ENCODE measurements at regions not wholly inside any gene's neighbourhood (a gene's known extent, or its start where the extent isn't known, plus 50 kb on each side); places are given as distances from the start of the nearest gene placed in this dataset.

DNA sequence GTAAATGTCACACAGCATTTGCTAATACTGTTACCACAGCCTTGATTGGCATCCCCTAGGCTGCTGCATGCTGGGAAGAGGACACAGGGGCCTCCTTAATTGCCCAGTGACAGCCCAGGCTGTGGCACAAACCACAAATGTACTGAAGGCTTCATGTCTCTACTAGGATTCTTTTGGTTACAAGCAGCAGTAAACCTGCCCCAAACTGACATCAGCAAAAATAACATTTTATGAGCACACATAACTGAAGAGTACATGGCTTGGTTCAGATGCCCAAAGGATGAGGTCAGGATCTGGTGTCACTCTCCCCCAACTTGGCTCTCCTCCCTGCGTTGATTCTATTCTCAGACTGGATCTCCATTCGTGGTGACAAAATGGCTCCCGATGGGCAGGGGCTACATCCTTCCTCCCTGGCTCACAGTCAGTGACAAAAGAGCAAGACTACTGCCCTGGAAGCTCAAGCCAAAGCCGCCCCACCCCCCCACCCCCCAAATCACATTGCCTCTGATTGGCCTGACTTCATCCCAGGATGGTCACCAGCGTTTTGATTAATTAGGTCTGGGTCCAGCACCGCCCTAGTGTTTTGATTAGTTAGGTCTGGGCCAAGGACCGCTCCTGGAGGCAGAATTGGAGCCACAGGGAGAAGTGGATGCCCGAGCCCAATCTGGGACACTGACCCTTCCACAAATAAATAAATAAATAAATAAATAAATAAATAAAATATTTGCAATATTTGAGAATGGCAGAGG, 180.5 kb upstream of the RBPJ start:
- Histone ChIP-seq H3K27me3 (no peaks in the 10 kb centered on the region), H3K27ac (peak overlapping the region in 3 of 4 donors; percentile 13 to 65 (median 63)), H3K9me3 (no peaks in the 10 kb centered on the region), H3K36me3 (no peaks in the 10 kb centered on the region), H3K4me3 (no peak overlapping the region), H3K4me1 (peaks cover 0 to 27% (median 2%) of the 10 kb centered on the region in 4 donors)
- WGBS, 2 donors = 84 to 87% methylated on average over 8 of the region's 8 CpGs
- TF ChIP-seq POLR2A (IDR thresholded peaks at IDR 0.05) (no peak), EP300 (IDR thresholded peaks at IDR 0.05) (no peak)
- TF ChIP-seq, protein P1, sequence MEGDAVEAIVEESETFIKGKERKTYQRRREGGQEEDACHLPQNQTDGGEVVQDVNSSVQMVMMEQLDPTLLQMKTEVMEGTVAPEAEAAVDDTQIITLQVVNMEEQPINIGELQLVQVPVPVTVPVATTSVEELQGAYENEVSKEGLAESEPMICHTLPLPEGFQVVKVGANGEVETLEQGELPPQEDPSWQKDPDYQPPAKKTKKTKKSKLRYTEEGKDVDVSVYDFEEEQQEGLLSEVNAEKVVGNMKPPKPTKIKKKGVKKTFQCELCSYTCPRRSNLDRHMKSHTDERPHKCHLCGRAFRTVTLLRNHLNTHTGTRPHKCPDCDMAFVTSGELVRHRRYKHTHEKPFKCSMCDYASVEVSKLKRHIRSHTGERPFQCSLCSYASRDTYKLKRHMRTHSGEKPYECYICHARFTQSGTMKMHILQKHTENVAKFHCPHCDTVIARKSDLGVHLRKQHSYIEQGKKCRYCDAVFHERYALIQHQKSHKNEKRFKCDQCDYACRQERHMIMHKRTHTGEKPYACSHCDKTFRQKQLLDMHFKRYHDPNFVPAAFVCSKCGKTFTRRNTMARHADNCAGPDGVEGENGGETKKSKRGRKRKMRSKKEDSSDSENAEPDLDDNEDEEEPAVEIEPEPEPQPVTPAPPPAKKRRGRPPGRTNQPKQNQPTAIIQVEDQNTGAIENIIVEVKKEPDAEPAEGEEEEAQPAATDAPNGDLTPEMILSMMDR (IDR thresholded peaks at IDR 0.05) = no peak
- DNase-seq (ENCODE audit: low spot score in 2 of 2) = peak in 1 of 2 donors; percentile 14

DNA sequence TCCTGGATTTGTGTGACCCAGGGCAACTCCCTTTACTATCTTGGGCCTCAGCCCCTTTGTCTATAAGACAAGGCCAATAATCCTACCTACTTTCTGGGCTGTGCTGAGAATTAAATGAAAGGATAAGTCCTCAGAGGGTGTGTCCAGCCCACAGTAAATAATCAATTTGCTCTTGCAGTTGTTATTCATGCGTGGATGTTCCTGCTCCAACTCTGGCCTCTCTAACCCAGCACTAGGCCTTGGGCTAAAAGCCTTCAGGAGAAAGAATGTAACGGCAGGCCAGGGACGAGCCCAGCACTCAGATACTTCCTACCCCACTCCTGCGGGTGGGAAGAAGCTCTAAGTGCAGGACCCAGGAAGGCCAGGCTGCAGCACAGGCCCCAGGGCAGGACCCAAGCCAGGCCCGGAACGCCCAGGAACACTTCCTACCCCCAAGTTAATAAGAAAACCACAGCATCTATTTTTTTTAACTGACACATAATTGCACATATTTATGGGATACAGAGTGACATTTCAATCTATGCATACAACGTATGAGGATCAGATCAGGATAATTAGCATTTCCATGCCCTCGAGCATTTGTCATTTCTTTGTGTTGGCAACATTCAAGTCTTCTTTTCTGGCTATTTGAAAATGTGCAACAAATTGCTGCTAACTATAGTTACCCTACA, 179.6 kb upstream of the RBPJ start:
- Histone ChIP-seq H3K4me1 (peaks cover 0 to 30% (median 2%) of the 10 kb centered on the region in 4 donors), H3K27ac (peak overlapping the region in 3 of 4 donors; percentile 13 to 65 (median 63)), H3K36me3 (no peaks in the 10 kb centered on the region), H3K4me3 (no peak overlapping the region), H3K9me3 (no peaks in the 10 kb centered on the region), H3K27me3 (no peaks in the 10 kb centered on the region)
- DNase-seq (ENCODE audit: low spot score in 2 of 2) = no peak
- 59 to 65% methylated on average over 8 of the region's 8 CpGs for WGBS, 2 donors
- TF ChIP-seq POLR2A (IDR thresholded peaks at IDR 0.05) (no peak), EP300 (IDR thresholded peaks at IDR 0.05) (no peak)
- TF ChIP-seq, protein P1 (IDR thresholded peaks at IDR 0.05) = no peak

DNA sequence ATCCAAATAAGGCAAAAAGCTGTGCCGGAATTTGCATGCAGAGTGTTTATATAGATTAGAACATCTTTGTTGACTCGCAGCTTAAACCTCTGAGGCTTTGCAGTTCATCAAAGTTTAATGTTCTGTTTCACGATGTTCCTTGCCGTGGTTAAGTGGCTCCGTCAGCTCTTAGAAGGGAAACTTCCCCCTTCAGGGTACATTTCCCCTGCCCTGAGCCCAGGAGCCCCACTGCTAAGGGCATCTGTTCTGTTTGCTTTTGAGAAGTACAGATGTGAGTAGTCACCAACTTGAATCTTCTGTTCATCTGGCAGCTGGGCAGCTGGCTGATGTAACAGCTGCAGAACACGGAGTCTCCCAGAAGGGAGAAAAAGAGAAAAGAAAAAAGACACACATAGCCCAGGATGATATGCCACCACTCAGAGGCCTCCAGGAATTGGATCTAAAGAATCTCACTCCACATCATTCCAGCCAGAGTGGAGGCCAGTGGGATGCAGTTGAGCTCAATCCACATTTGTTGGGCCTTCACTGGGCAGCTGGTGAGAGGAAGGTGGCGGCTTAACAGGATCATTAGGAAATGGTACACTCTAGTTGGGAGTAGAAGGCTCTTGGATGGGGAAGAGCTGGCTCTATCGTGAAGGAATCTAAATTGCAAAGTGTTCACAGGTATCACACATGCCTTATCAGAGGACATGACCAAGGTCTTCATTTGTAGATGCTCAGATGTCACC, 178.7 kb upstream of the RBPJ start:
- H3K4me3 ChIP-seq = no peak overlapping the region
- peak; percentile 25 to 45 for DNase-seq (ENCODE audit: low spot score in 2 of 2)
- WGBS, 2 donors = 71 to 76% methylated on average over 8 of the region's 8 CpGs

DNA sequence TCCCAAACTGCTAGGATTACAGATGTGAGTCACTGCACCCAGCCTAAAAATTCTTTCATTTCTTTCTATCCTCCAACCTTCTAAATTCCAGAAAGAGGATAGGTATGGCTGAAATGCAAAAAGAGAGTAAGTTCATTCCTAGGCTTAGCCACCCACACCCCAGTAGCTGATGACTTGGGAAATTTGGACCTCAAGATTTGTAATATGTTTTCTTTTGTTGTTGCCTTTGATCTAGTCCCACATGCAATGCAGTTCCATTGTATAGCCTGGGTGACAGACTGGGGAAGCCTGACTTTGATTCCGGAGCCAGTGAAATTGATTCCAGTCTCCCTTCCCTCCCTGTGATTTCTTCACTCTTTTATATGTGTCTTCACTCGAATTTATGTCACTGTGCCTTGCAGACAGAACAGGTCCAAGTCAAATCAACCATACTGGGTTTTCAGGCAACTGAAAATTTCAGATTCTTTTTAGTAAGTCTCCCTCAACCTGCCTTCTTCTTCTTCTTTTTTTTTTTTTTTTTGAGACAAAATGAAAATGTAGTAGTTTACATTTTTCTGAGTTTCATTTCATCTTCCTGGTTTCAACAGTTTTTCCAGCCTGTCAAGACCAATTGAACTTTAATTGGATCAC, 176.2 kb upstream of the RBPJ start:
- Histone ChIP-seq H3K27ac (peak overlapping the region in 2 of 4 donors; percentile 9 to 35), H3K27me3 (no peaks in the 10 kb centered on the region), H3K36me3 (no peaks in the 10 kb centered on the region), H3K4me3 (no peak overlapping the region), H3K9me3 (no peaks in the 10 kb centered on the region), H3K4me1 (peaks cover 0 to 30% (median 2%) of the 10 kb centered on the region in 4 donors)
- DNase-seq (ENCODE audit: low spot score in 2 of 2) = no peak
- TF ChIP-seq, protein P1 (IDR thresholded peaks at IDR 0.05) = no peak
- TF ChIP-seq POLR2A (IDR thresholded peaks at IDR 0.05) (no peak), EP300 (IDR thresholded peaks at IDR 0.05) (no peak)
- 68 to 78% methylated on average over 2 of the region's 2 CpGs for WGBS, 2 donors

More for the DNA sequence above, 178.7 kb upstream of the RBPJ start:
- Histone ChIP-seq H3K36me3 (no peaks in the 10 kb centered on the region), H3K27ac (peak overlapping the region in 3 of 4 donors; percentile 22 to 70 (median 63)), H3K27me3 (no peaks in the 10 kb centered on the region), H3K9me3 (no peaks in the 10 kb centered on the region), H3K4me1 (peaks cover 0 to 30% (median 2%) of the 10 kb centered on the region in 4 donors)
- TF ChIP-seq EP300 (IDR thresholded peaks at IDR 0.05) = peak; percentile 56 to 79
- TF ChIP-seq, protein P1 (IDR thresholded peaks at IDR 0.05) = no peak
- no peak for TF ChIP-seq POLR2A (IDR thresholded peaks at IDR 0.05)

Data from tibial nerve (tissue), 4 donors.